BLaER1 (cell line): ENCODE measurements at regions not wholly inside any gene's neighbourhood (a gene's known extent, or its start where the extent isn't known, plus 50 kb on each side); places are given as distances from the start of the nearest gene placed in this dataset.
"Not testable (repeated sequence)": the region's sequence is repeated elsewhere in the genome, so short reads cannot be mapped to it uniquely, and the experiment has no call there.

Experiments
- H3K27ac ChIP-seq: shearing (Covaris generic); formaldehyde crosslinking; 2 replicates; pipeline ENCODE4 v1.8.1; 2022
- H3K27me3 ChIP-seq: shearing (Covaris generic); formaldehyde crosslinking; 2 replicates; pipeline ENCODE4 v1.8.1; 2022
- H3K36me3 ChIP-seq: shearing (Covaris generic); formaldehyde crosslinking; 2 replicates; pipeline ENCODE4 v1.8.1; 2022
- H3K4me1 ChIP-seq: shearing (Covaris generic); formaldehyde crosslinking; 2 replicates; pipeline ENCODE4 v1.8.1; 2022
- H3K4me2 ChIP-seq: shearing (Covaris generic); formaldehyde crosslinking; 2 replicates; pipeline ENCODE4 v1.8.1; 2022
- H3K4me3 ChIP-seq: shearing (Covaris generic); formaldehyde crosslinking; 2 replicates; pipeline ENCODE4 v1.8.1; 2022
- H3K9ac ChIP-seq: shearing (Covaris generic); formaldehyde crosslinking; 2 replicates; pipeline ENCODE4 v1.8.1; 2022
- H3K9me3 ChIP-seq: shearing (Covaris generic); formaldehyde crosslinking; 2 replicates; pipeline ENCODE4 v1.8.1; 2022
- H4K20me1 ChIP-seq: shearing (Covaris generic); formaldehyde crosslinking; 2 replicates; pipeline ENCODE4 v1.8.1; 2022

DNA sequence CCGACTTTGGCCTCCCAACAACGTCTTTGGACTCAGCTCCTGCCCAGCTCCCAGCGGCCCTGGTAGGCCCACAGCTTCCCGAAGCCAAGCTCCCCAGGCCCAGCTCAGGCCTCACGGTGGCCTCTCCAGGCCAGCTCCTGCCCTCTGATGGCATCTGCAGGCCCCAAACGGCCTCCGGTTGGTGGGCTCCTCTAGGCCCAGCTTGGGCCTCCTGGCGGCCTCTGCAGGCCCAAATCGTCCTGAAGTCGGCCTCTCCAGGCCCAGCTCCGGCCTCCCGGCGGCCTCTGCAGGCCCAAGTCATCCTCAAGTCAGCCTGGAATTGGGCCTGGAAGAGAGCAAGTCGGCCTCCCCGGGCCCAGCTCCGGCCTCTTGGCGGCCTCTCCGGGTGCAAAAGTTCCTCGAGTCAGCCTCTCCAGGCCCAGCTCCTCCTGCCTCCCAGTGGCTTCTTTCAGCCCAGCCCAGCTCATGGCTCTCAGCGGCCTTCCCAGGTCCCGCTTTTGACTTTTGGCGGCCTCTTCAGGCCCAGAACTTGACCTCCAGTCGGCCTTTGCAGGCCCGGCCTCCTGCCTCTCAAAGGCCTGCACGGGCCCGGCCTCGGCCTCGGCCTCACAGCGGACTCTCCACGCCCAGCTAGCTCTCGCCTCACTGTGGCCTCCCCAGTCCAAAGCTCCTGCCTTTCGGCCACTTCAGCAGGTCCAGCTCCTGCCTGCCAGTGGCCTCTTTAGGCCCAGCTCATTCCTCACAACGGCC is 50.9 kb upstream of the METTL14 start:
- H3K4me2 ChIP-seq: not testable (repeated sequence)

More for the DNA sequence above, 50.9 kb upstream of the METTL14 start:
- not testable (repeated sequence) for H3K4me1 ChIP-seq, H3K27me3 ChIP-seq, H3K9ac ChIP-seq, H3K4me3 ChIP-seq, H4K20me1 ChIP-seq, H3K27ac ChIP-seq, H3K9me3 ChIP-seq
- peaks cover 20% of the 10 kb centered on the region for H3K36me3 ChIP-seq
